Fibroblast of lung (primary cell): ENCODE measurements at regions not wholly inside any gene's neighbourhood (a gene's known extent, or its start where the extent isn't known, plus 50 kb on each side); places are given as distances from the start of the nearest gene placed in this dataset.

Experiments
- EZH2 ChIP-seq: IDR thresholded peaks from 2 replicates; pipeline ENCODE4 v1.5.1; 2012; ENCODE audit warnings: low read length, control low read depth, mild to moderate bottlenecking; ENCODE audit errors: missing control alignments
- TF ChIP-seq, protein P1 (sequence below), 2 donors: IDR thresholded peaks in 1 of 2; conservative IDR thresholded peaks in 1 of 2; 1 replicate in 1 of 2; 2 replicates in 1 of 2; pipeline ENCODE4 v1.5.1; 2011 to 2012; ENCODE audit warnings: low read length in 2 of 2, control low read depth in 1 of 2, inconsistent platforms in 1 of 2, low read depth in 1 of 2, mild to moderate bottlenecking in 1 of 2

- TF ChIP-seq, protein P1, sequence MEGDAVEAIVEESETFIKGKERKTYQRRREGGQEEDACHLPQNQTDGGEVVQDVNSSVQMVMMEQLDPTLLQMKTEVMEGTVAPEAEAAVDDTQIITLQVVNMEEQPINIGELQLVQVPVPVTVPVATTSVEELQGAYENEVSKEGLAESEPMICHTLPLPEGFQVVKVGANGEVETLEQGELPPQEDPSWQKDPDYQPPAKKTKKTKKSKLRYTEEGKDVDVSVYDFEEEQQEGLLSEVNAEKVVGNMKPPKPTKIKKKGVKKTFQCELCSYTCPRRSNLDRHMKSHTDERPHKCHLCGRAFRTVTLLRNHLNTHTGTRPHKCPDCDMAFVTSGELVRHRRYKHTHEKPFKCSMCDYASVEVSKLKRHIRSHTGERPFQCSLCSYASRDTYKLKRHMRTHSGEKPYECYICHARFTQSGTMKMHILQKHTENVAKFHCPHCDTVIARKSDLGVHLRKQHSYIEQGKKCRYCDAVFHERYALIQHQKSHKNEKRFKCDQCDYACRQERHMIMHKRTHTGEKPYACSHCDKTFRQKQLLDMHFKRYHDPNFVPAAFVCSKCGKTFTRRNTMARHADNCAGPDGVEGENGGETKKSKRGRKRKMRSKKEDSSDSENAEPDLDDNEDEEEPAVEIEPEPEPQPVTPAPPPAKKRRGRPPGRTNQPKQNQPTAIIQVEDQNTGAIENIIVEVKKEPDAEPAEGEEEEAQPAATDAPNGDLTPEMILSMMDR (conservative IDR thresholded peaks at IDR 0.05 in 1 of 2, IDR thresholded peaks at IDR 0.05 in 1 of 2; ENCODE audit: low read depth in 1 of 2, low read length in 2 of 2): no peak
- TF ChIP-seq EZH2: no peak
Observed at GRCh38 chr2:198312596-198313483, 508.4 kb downstream of the PLCL1 start.
